T-cell (primary cell): ENCODE measurements at regions not wholly inside any gene's neighbourhood (a gene's known extent, or its start where the extent isn't known, plus 50 kb on each side); places are given as distances from the start of the nearest gene placed in this dataset.

Experiments used
- ATAC-seq, 4 experiments: fragments of 200-7000 bp in 3 of 4; fragments of 150-1000 bp in 1 of 4; cut with Tn5 transposase; replicated peaks in 1 of 4; 1 replicate in 3 of 4; 2 replicates in 1 of 4; pipeline ENCODE4 v1.10.0; 2021; ENCODE audit warnings: moderate library complexity in 3 of 4, mild to moderate bottlenecking in 2 of 4, moderate number of reproducible peaks in 1 of 4
- CTCF ChIA-PET, 2 donors: fragments of 300-600 bp; sonication (Branson Sonifier 250); formaldehyde crosslinking; loops; one replicate each; lab custom pipeline; 2022; ENCODE audit warnings: antibody characterized with exemption in 2 of 2; lab: Charles Lee
- POLR2A ChIA-PET, 2 donors: fragments of 300-600 bp; sonication (Branson Sonifier 250); formaldehyde crosslinking; loops; one replicate each; lab custom pipeline; 2022; ENCODE audit warnings: antibody characterized with exemption in 2 of 2; lab: Charles Lee
- DNase-seq, 35 experiments: peaks; one replicate each; pipeline versions ENCODE4 v3.0.0 to v3.0.0-alpha.2; 2013 to 2023
- H3K27ac ChIP-seq: one replicate; pipeline ENCODE4 v1.5.1; 2013; ENCODE audit warnings: low read length
- H3K27me3 ChIP-seq, 2 experiments: replicated peaks in 1 of 2; 1 replicate in 1 of 2; 2 replicates in 1 of 2; pipeline versions ENCODE4 v1.6.1 to v1.7.0; 2013; ENCODE audit warnings: low read length in 1 of 2, mixed read lengths in 1 of 2; ENCODE audit not compliant: control insufficient read depth in 2 of 2, insufficient read depth in 2 of 2; ENCODE audit errors: extremely low read depth in 1 of 2
- H3K36me3 ChIP-seq, 2 donors: 1 replicate in 1 of 2; 2 replicates in 1 of 2; pipeline versions ENCODE4 v1.6.1 to v1.7.0; 2013; ENCODE audit warnings: low read length in 1 of 2; ENCODE audit not compliant: control insufficient read depth in 2 of 2, insufficient read depth in 1 of 2; ENCODE audit errors: extremely low read depth in 1 of 2
- H3K4me1 ChIP-seq, 2 experiments: 1 replicate in 1 of 2; 2 replicates in 1 of 2; pipeline versions ENCODE4 v1.6.1 to v1.7.0; 2013; ENCODE audit warnings: low read length in 2 of 2, mixed read lengths in 1 of 2; ENCODE audit not compliant: insufficient read depth in 2 of 2, control insufficient read depth in 1 of 2; ENCODE audit errors: extremely low read depth in 1 of 2
- H3K4me3 ChIP-seq, 2 donors: 1 replicate in 1 of 2; 2 replicates in 1 of 2; pipeline versions ENCODE4 v1.5.1 to v1.7.0; 2013; ENCODE audit warnings: mild to moderate bottlenecking in 2 of 2, low read length in 1 of 2, moderate library complexity in 1 of 2; ENCODE audit not compliant: control insufficient read depth in 1 of 2; ENCODE audit errors: extremely low read depth in 1 of 2
- H3K9me3 ChIP-seq: 2 replicates; pipeline ENCODE4 v1.7.0; 2013
- H3K27ac Mint-ChIP-seq, 2 donors: one replicate each; pipeline ENCODE4 v1.8.0; 2020 to 2021; ENCODE audit warnings: mild to moderate bottlenecking in 2 of 2, mixed read lengths in 2 of 2
- H3K27me3 Mint-ChIP-seq, 2 donors: one replicate each; pipeline ENCODE4 v1.8.0; 2021 to 2022; ENCODE audit warnings: mixed read lengths in 2 of 2
- H3K36me3 Mint-ChIP-seq: one replicate; pipeline ENCODE4 v1.8.0; 2021; ENCODE audit warnings: mixed read lengths
- H3K4me1 Mint-ChIP-seq, 3 donors: one replicate each; pipeline ENCODE4 v1.8.0; 2020 to 2022; ENCODE audit warnings: mixed read lengths in 3 of 3, mild to moderate bottlenecking in 1 of 3
- H3K4me3 Mint-ChIP-seq, 3 donors: one replicate each; pipeline ENCODE4 v1.8.0; 2020 to 2022; ENCODE audit warnings: mild to moderate bottlenecking in 3 of 3, mixed read lengths in 3 of 3, moderate library complexity in 3 of 3
- H3K9me3 Mint-ChIP-seq, 3 donors: one replicate each; pipeline ENCODE4 v1.8.0; 2020 to 2022; ENCODE audit warnings: mixed read lengths in 3 of 3
- WGBS: methylation state at CpG from one replicate; pipeline ENCODE4 v1.1.5; 2013; ENCODE audit warnings: missing lambda C conversion rate; ENCODE audit not compliant: insufficient coverage; 5-methylcytosine and 5-hydroxymethylcytosine counted together

DNA sequence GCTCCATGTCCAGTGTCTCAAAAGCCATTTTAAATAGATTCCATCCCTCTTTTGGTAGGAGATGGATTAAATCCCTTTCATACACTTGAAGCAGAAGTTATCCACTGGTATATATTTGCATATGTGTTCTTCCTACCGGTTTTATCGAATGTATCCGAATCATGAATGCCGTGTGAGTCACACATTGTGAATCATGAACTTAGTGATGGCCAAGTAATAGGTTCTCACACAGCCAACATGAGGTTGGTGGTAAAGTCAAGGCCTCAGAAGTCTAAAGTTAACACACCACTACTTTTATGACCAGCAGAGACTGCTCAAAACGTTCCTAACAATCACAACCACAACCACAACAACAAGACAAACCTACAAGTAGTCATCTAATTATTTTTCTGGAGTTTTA lies 345.5 kb downstream of the THBS2 start:
- CTCF ChIA-PET = no interaction called here
- no peak overlapping the region for H3K27ac Mint-ChIP-seq
- Histone ChIP-seq H3K4me1 (no peaks in the 10 kb centered on the region), H3K36me3 (no peaks in the 10 kb centered on the region), H3K27ac (no peak overlapping the region), H3K9me3 (no peaks in the 10 kb centered on the region), H3K27me3 (peaks cover 0 to 3% of the 10 kb centered on the region in 2 experiments), H3K4me3 (no peak overlapping the region)
- ATAC-seq (no peak), DNase-seq (no peak)
- WGBS = no CpG with 5 or more reads among the region's 5 CpGs
- peaks cover 4 to 7% of the 10 kb centered on the region in 2 donors for H3K27me3 Mint-ChIP-seq
- no peak overlapping the region for H3K4me3 Mint-ChIP-seq
- H3K4me1 Mint-ChIP-seq = peaks cover 0 to 7% (median 6%) of the 10 kb centered on the region in 3 donors
- POLR2A ChIA-PET = no interaction called here
- no peaks in the 10 kb centered on the region for H3K36me3 Mint-ChIP-seq
- peaks cover 0 to 5% (median 3%) of the 10 kb centered on the region in 3 donors for H3K9me3 Mint-ChIP-seq

DNA sequence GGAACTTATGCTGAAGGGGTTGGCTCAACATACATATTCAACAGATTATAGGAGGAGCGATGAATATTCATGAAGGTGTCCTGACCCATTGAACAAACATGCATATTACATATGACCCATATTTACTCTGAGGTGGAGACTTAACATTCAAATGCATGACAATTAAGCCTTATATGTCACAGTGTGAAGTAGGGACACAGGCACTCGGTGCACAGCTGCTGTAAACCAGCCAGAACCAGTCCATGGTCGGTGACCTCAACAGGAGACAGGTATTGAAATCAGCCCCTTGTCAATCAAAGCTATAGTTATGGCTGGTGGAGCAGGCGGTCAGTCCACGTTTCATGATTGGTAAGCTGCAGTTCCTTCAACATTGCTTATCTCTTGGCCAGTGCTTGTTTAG lies 347.3 kb downstream of the THBS2 start:
- Histone ChIP-seq H3K9me3 (no peaks in the 10 kb centered on the region), H3K4me3 (no peak overlapping the region), H3K27me3 (no peaks in the 10 kb centered on the region), H3K36me3 (no peaks in the 10 kb centered on the region), H3K4me1 (no peaks in the 10 kb centered on the region), H3K27ac (peak overlapping the region; percentile 67)
- 79% methylated on average over 4 of the region's 5 CpGs for WGBS
- Mint-ChIP-seq H3K27me3 (no peaks in the 10 kb centered on the region), H3K36me3 (no peaks in the 10 kb centered on the region), H3K9me3 (peaks cover 0 to 5% (median 3%) of the 10 kb centered on the region in 3 donors), H3K27ac (no peak overlapping the region), H3K4me1 (peaks cover 0 to 7% (median 6%) of the 10 kb centered on the region in 3 donors), H3K4me3 (no peak overlapping the region)
- CTCF ChIA-PET = interaction anchor here in 1 of 2 donors (0.6 to 0.7 kb wide), 2 partner anchors 12 to 1028 kb away, joined by 3 to 4 read pairs; no protein-coding TSS in a partner anchor
- ATAC-seq (no peak), DNase-seq (no peak)
- POLR2A ChIA-PET = interaction anchor here in 1 of 2 donors (0.6 kb wide), 1 partner anchor 318 kb away, joined by 4 read pairs; no protein-coding TSS in a partner anchor

DNA sequence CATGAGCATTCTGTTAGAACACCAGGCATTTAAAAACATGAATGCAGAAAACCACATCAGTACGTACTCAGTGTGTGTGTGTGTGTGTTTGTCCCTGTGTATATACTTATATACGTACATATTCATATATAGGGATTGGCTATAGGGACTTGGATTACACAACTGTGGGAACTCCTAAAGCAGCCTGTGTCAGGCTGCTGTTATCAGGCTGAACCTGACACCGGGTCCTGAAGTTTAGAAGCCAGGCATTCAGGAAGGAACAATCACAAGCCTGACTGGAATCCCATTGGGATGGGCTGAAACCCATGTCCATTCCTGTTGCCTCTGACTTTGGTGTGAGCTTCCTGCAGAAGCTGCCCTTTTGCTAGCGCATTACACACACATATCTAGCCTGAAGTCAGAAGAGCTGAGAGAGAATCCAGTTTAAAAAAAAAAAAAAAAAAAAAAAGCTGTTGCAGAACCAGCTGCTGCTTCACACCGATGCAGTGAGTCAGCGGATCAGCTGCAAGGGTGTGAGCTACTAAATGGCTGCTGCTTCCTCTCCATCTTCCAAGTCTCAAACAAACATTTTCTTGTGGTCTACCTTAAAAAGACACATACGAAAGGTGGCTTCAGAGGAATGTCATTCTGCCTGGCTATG lies 348.1 kb downstream of the THBS2 start:
- peaks cover 0 to 7% (median 6%) of the 10 kb centered on the region in 3 donors for H3K4me1 Mint-ChIP-seq
- ChIA-PET POLR2A (interaction anchor here in 1 of 2 donors (0.6 kb wide), 1 partner anchor 319 kb away, joined by 4 read pairs; no protein-coding TSS in a partner anchor), CTCF (interaction anchor here in 1 of 2 donors (0.6 to 0.7 kb wide), 2 partner anchors 9 to 1029 kb away, joined by 4 to 12 read pairs; no protein-coding TSS in a partner anchor)
- ATAC-seq = peak in 2 of 4 experiments; percentile 75 to 85
- H3K36me3 Mint-ChIP-seq = no peaks in the 10 kb centered on the region
- no peak overlapping the region for H3K4me3 ChIP-seq
- H3K9me3 ChIP-seq = no peaks in the 10 kb centered on the region
- 50% methylated on average over 2 of the region's 7 CpGs for WGBS
- no peak overlapping the region for H3K4me3 Mint-ChIP-seq
- H3K27ac ChIP-seq = peak overlapping the region; percentile 67
- H3K4me1 ChIP-seq = no peaks in the 10 kb centered on the region
- H3K27ac Mint-ChIP-seq = peak overlapping the region in 1 of 2 donors; percentile 40
- H3K9me3 Mint-ChIP-seq = peaks cover 0 to 5% (median 3%) of the 10 kb centered on the region in 3 donors
- H3K27me3 ChIP-seq = no peaks in the 10 kb centered on the region
- DNase-seq = peak in 18 of 35 experiments; percentile 3 to 58 (median 24)
- H3K27me3 Mint-ChIP-seq = no peaks in the 10 kb centered on the region
- no peaks in the 10 kb centered on the region for H3K36me3 ChIP-seq

DNA sequence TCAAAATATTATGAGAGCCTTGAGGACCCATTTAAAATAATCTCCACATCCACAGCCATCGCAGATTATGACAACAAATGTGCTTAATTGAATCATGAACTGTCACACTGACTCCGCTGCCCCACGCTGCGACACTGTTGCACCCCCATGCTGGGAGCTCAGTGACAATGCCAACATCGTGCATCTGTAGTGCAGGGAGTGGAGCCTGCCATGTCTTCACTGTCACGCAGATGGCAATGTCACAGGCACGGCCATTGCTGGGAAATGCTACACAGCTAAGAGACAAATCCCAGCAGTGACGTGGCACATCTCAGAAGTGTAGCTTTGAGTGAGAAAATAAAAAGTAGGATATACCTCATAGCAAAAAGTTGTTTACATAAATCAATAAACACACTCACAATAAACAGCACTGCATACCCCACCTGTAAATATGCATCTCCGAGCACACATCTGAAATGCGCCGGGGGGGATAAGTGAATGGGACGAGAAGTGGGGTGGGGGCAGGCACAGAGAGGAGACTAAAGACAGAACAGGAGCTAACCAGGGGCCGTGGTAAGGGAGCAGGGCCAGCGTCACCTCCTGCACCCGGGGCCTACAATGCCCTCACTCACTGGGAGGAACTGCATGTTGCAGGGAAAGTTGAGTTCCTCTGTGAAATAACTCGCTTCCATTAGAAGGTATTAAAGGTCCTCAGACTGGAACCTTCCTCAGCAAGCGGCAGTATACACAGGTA lies 349.9 kb downstream of the THBS2 start:
- Mint-ChIP-seq H3K36me3 (no peaks in the 10 kb centered on the region), H3K9me3 (peaks cover 0 to 5% (median 3%) of the 10 kb centered on the region in 3 donors), H3K27ac (no peak overlapping the region), H3K4me3 (no peak overlapping the region), H3K27me3 (no peaks in the 10 kb centered on the region), H3K4me1 (peaks cover 0 to 7% (median 6%) of the 10 kb centered on the region in 3 donors)
- no peak overlapping the region for H3K4me3 ChIP-seq
- H3K36me3 ChIP-seq = no peaks in the 10 kb centered on the region
- ATAC-seq (no peak), DNase-seq (no peak)
- no peak overlapping the region for H3K27ac ChIP-seq
- ChIA-PET CTCF (no interaction called here), POLR2A (no interaction called here)
- 94% methylated on average over 6 of the region's 17 CpGs for WGBS
- H3K9me3 ChIP-seq = no peaks in the 10 kb centered on the region
- H3K4me1 ChIP-seq = no peaks in the 10 kb centered on the region
- peaks cover 0 to 2% of the 10 kb centered on the region in 2 experiments for H3K27me3 ChIP-seq

DNA sequence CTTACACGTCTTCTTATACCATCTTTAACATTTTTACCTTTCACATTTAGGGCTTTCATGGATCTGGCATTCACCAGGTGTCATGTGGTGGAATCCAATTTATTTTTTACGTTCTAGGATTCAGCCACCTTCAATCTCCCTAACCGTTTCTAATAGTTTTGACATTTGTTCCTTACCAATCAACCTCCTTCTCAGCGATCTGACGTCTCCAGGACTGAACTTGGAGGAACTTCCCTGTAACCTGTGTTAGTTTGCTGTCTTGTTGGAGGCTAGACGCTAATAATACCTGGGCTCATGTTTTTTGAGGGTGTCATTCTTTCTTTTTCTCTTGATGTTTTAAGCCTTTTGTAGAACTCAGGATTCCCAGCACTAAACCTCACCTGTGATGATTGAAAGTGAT lies 351.6 kb downstream of the THBS2 start:
- Mint-ChIP-seq H3K9me3 (peaks cover 0 to under 1% (median 0%) of the 10 kb centered on the region in 3 donors), H3K36me3 (no peaks in the 10 kb centered on the region), H3K4me3 (no peak overlapping the region), H3K27ac (no peak overlapping the region), H3K27me3 (no peaks in the 10 kb centered on the region), H3K4me1 (peaks cover 0 to 7% (median 6%) of the 10 kb centered on the region in 3 donors)
- no peak for ATAC-seq
- Histone ChIP-seq H3K4me1 (no peaks in the 10 kb centered on the region), H3K27ac (no peak overlapping the region), H3K9me3 (no peaks in the 10 kb centered on the region), H3K36me3 (no peaks in the 10 kb centered on the region), H3K4me3 (no peak overlapping the region), H3K27me3 (peaks cover 0 to 2% of the 10 kb centered on the region in 2 experiments)
- WGBS = no CpG with 5 or more reads among the region's 6 CpGs
- CTCF ChIA-PET = no interaction called here
- DNase-seq = no peak
- POLR2A ChIA-PET = no interaction called here

DNA sequence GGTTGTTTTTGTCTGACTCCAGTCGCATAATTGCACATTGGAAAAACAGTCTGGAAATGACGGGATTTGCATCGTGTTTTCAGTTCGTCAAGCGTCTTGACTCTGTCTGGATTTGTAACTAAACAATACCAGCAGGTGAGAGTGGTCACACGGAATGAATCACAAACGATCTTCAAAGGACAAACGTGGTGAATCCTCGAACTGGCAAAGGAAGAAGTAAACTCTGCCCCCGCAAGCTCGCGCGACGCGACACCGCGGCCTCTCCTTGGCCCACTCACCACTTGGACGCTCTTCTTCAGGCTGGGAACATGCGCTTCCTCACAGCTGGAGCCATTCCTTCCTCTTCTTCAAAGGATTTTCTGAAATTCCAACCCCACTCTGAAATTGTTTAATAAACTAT lies 352.6 kb downstream of the THBS2 start:
- CTCF ChIA-PET = no interaction called here
- Histone ChIP-seq H3K27ac (no peak overlapping the region), H3K4me3 (no peak overlapping the region), H3K36me3 (no peaks in the 10 kb centered on the region), H3K27me3 (peaks cover 0 to 2% of the 10 kb centered on the region in 2 experiments), H3K4me1 (no peaks in the 10 kb centered on the region), H3K9me3 (no peaks in the 10 kb centered on the region)
- no peak for ATAC-seq
- POLR2A ChIA-PET = no interaction called here
- WGBS = 92% methylated on average over 19 of the region's 19 CpGs
- DNase-seq = no peak
- no peaks in the 10 kb centered on the region for H3K9me3 Mint-ChIP-seq
- no peak overlapping the region for H3K4me3 Mint-ChIP-seq
- no peaks in the 10 kb centered on the region for H3K36me3 Mint-ChIP-seq
- no peak overlapping the region for H3K27ac Mint-ChIP-seq
- H3K4me1 Mint-ChIP-seq = peaks cover 0 to 11% (median 7%) of the 10 kb centered on the region in 3 donors
- H3K27me3 Mint-ChIP-seq = no peaks in the 10 kb centered on the region
